Small intestine (tissue), 7 donors: ENCODE measurements at regions not wholly inside any gene's neighbourhood (a gene's known extent, or its start where the extent isn't known, plus 50 kb on each side); places are given as distances from the start of the nearest gene placed in this dataset.

Experiments used
- DNase-seq, 2 donors: peaks; one replicate each; pipeline versions ENCODE4 v3.0.0 to v3.0.0-alpha.2; 2013
- FAIRE-seq: peaks from 2 replicates; lab custom pipeline; 2012; peaks lifted over from hg19 to GRCh38; lab: Jason Lieb, UNC
- H3K27ac ChIP-seq, 3 donors: one replicate each; pipeline ENCODE4 v1.5.1; 2013; ENCODE audit warnings: low read length in 2 of 3, mild to moderate bottlenecking in 2 of 3, control low read depth in 1 of 3, inconsistent platforms in 1 of 3, low read depth in 1 of 3, moderate library complexity in 1 of 3
- H3K27me3 ChIP-seq, 3 donors: one replicate each; pipeline ENCODE4 v1.6.1; 2013; ENCODE audit warnings: low read length in 3 of 3, inconsistent platforms in 1 of 3; ENCODE audit not compliant: control insufficient read depth in 3 of 3, insufficient read depth in 3 of 3
- H3K36me3 ChIP-seq, 3 donors: one replicate each; pipeline ENCODE4 v1.6.1; 2013; ENCODE audit warnings: low read length in 3 of 3, inconsistent platforms in 1 of 3, low read depth in 1 of 3, mild to moderate bottlenecking in 1 of 3, moderate library complexity in 1 of 3; ENCODE audit not compliant: control insufficient read depth in 3 of 3, insufficient read depth in 2 of 3
- H3K4me1 ChIP-seq, 3 donors: one replicate each; pipeline ENCODE4 v1.6.1; 2013; ENCODE audit warnings: low read length in 2 of 3, inconsistent platforms in 1 of 3, low read depth in 1 of 3, mild to moderate bottlenecking in 1 of 3, moderate library complexity in 1 of 3; ENCODE audit not compliant: control insufficient read depth in 3 of 3, insufficient read depth in 2 of 3
- H3K4me3 ChIP-seq, 3 donors: one replicate each; pipeline ENCODE4 v1.5.1; 2013; ENCODE audit warnings: low read length in 3 of 3, control low read depth in 1 of 3, inconsistent platforms in 1 of 3, low read depth in 1 of 3, mild to moderate bottlenecking in 1 of 3, moderate library complexity in 1 of 3
- H3K9me3 ChIP-seq, 2 donors: one replicate each; pipeline ENCODE4 v1.6.1; 2013; ENCODE audit warnings: low read depth in 1 of 2, low read length in 1 of 2; ENCODE audit not compliant: control insufficient read depth in 2 of 2, insufficient read depth in 1 of 2
- WGBS, 3 donors: extraction: QIAGEN DNeasy Blood & Tissue Kit; methylation state at CpG; one replicate each; pipeline ENCODE4 v1.1.7; 2013; 5-methylcytosine and 5-hydroxymethylcytosine counted together
- donor health status: healthy with polysubstance abuse.
- donor health status: control.
- donor health status: control.
- donor health status: Bipolar disorder and iron deficiency.
- donor health status: healthy.

DNA sequence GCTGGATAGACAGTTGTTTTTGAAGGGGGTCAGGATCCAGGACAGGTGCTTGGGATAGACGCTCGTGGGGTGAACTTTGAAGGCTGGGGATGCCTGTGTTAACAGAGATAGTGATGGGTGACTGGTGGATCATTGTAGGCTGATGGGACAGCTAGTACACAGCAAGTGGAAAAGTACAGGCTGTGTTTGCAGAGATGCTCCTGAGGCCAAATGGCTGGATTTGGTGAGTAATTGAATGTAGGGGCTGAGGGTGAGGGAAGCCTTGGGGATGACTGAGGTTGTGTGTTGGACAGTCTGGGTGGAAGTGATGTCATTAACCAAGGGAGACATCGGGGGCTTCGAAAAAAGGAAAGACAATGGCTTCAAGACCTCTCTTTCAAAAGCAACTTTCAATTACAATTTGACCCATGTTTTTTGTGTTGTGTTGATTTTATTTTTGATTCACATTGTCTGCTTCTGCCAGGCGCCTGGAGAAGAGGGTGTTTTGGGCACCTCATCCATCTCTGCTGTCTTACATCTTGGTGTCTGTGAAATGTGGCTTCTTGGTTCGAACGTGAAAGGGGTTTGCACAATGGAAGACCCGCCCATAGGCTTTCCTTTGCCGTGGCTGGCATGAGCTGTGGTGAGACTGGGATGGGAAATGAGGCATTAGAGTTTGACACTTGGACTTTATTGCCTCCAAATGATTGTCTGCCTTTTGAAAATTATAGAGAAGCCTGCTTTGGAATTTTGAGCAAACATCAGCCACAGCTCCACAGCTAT is 147.5 kb downstream of the FOXD2 start:
- WGBS, 3 donors = 71 to 84% (median 77%) methylated on average over 9 of the region's 9 CpGs
- DNase-seq (no peak), FAIRE-seq (no peak)
- H3K9me3 ChIP-seq = no peaks in the 10 kb centered on the region
- no peak overlapping the region for H3K27ac ChIP-seq
- no peaks in the 10 kb centered on the region for H3K36me3 ChIP-seq
- H3K4me1 ChIP-seq = peaks cover 0 to 7% (median 0%) of the 10 kb centered on the region in 3 donors
- H3K27me3 ChIP-seq = peaks cover 0 to 3% (median 0%) of the 10 kb centered on the region in 3 donors
- no peak overlapping the region for H3K4me3 ChIP-seq

DNA sequence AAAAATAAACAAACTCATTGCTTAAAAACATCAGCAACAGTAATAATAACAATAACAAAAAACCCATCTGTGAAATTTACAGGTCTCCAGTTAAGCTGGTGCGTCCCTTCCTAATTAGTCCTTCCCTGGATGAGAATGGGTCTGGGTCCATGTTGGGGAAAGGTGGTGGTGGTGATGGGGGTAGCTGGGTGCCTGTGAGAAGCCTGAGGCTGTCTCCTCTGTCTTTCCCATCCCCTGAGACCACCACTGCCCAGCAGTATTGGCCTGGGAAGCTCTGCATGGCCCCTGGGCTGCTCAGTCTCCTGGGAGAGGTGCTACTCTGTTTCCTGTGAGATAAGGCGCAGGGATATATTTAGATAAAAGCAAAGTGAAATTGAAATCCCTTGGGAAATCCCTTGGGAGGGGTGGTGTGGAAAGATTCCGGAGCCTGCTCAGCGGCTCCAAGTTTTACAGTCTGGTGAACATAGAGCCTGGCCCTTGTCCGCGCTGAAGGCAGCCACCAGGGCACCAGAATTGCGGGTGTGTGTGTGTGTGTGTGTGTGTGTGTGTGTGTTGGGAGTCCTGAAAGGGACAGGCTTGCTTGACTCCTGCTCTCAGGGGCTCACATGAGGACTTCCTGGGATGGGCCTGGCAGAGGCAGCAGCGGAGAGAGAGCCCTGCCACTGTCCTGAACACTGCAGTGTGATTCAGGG is 150.2 kb downstream of the FOXD2 start:
- no peak for FAIRE-seq
- H3K36me3 ChIP-seq = no peaks in the 10 kb centered on the region
- H3K27me3 ChIP-seq = peaks cover 0 to 8% (median 4%) of the 10 kb centered on the region in 3 donors
- H3K4me3 ChIP-seq = no peak overlapping the region
- 24 to 61% (median 44%) methylated on average over 8 of the region's 8 CpGs for WGBS, 3 donors
- peaks cover 0 to 12% (median 0%) of the 10 kb centered on the region in 3 donors for H3K4me1 ChIP-seq
- peak; percentile 3 to 43 for DNase-seq
- no peaks in the 10 kb centered on the region for H3K9me3 ChIP-seq
- H3K27ac ChIP-seq = no peak overlapping the region

DNA sequence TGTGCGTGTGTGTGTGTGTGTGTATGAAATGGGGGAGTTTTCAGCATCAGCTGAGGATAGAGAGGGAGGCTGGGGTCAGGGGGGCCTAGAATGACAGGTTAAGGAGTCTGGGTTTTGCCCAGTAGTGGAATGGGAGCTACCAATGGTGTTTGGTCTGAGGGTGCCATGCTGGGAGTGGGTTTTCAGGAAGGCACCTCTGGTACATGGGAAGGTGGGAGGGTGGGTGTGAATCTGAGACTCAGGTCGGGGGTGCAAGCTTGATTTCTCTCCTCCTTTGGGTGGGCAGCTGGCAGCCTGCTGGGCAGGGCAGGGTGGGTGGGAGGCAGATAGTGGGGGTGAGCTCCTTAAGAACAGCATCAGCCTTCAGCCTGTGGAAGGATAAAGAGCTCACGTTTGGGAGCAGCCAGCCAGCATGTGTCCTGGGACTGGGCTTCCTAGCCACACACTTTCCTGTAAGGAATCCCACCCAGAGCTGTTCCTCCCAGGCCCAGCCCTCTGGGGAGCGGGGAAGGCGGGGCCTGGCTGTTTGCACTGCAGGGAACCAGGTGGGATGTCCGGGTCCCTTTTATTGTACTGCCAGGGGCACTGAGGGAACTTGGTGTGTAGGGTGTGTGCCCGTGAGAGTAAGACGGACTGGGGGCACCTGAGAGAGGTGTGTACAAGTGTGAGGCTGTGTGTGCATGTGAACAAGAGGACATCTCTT is 152.8 kb downstream of the FOXD2 start:
- no peak overlapping the region for H3K27ac ChIP-seq
- 78 to 85% (median 81%) methylated on average over 8 of the region's 8 CpGs for WGBS, 3 donors
- H3K27me3 ChIP-seq = peaks cover 0 to 23% (median 8%) of the 10 kb centered on the region in 3 donors
- no peaks in the 10 kb centered on the region for H3K9me3 ChIP-seq
- peaks cover 0 to 14% (median 0%) of the 10 kb centered on the region in 3 donors for H3K4me1 ChIP-seq
- FAIRE-seq (no peak), DNase-seq (peak in 1 of 2 donors; percentile 17)
- no peaks in the 10 kb centered on the region for H3K36me3 ChIP-seq
- no peak overlapping the region for H3K4me3 ChIP-seq

DNA sequence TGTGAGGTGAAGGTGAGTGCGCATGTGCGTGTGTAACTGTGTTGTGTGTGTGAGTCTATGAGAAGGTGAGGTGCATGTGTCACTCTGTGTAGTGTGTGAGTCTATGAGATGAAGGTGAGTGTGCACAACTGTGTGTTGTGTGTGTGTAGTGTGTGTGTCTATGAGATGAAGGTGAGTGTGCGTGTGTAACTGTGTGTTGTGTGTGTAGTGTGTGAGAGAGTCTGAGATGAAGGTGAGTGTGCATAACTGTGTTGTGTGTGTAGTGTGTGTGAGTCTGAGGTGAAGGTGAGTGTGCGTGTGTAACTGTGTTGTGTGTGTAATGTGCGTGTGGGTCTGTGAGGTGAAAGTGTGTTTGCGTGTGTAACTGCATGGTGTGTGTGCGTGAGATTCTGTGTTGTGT is 154.0 kb downstream of the FOXD2 start:
- 93 to 99% (median 95%) methylated on average over 7 of the region's 7 CpGs for WGBS, 3 donors
- H3K27ac ChIP-seq = no peak overlapping the region
- no peak for FAIRE-seq
- H3K4me3 ChIP-seq = no peak overlapping the region
- DNase-seq = no peak
- peaks cover 0 to 14% (median 0%) of the 10 kb centered on the region in 3 donors for H3K4me1 ChIP-seq
- peaks cover 0 to 23% (median 8%) of the 10 kb centered on the region in 3 donors for H3K27me3 ChIP-seq
- no peaks in the 10 kb centered on the region for H3K9me3 ChIP-seq
- H3K36me3 ChIP-seq = no peaks in the 10 kb centered on the region

DNA sequence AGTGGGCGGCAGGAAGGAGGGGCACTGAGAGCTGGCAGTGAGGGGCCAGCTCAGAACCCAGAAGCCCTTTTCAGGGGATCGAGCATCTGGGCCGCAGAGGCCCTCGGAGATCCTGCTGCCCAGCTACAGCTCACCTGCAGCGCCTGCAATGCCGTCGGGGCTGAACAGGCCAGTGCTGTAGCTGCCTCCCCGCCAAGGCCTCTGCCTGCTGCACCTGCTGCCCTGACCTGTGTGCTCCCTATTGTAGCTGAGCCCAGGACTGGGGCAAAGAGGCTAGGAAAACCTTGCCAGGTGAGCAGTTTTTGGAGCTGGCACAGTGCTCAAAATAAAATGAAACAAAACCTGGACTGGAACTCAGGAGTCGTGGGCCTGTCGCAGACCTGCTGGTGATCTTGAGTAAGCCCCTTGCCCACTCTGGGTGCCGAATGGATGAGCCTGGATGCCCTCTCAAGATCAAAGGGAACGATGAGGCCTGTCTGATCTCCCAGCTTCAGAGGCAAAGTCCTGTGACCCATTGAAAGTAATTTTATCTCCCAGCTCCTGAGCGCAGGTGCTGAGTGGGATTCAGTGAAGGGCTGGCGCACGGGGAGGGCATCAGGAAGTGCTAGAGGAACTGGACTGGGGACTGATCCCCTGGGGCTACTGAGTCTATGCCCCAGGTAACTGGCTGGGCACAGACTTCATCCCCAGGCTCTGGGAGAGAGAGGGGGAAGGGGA is 154.6 kb downstream of the FOXD2 start:
- no peak for FAIRE-seq
- Histone ChIP-seq H3K36me3 (no peaks in the 10 kb centered on the region), H3K4me1 (peaks cover 0 to 14% (median 0%) of the 10 kb centered on the region in 3 donors), H3K4me3 (peak overlapping the region in 1 of 3 donors; percentile 15), H3K27ac (no peak overlapping the region), H3K9me3 (no peaks in the 10 kb centered on the region), H3K27me3 (peaks cover 0 to 23% (median 8%) of the 10 kb centered on the region in 3 donors)
- DNase-seq = peak in 1 of 2 donors; percentile 5
- 33 to 71% (median 64%) methylated on average over 15 of the region's 15 CpGs for WGBS, 3 donors

DNA sequence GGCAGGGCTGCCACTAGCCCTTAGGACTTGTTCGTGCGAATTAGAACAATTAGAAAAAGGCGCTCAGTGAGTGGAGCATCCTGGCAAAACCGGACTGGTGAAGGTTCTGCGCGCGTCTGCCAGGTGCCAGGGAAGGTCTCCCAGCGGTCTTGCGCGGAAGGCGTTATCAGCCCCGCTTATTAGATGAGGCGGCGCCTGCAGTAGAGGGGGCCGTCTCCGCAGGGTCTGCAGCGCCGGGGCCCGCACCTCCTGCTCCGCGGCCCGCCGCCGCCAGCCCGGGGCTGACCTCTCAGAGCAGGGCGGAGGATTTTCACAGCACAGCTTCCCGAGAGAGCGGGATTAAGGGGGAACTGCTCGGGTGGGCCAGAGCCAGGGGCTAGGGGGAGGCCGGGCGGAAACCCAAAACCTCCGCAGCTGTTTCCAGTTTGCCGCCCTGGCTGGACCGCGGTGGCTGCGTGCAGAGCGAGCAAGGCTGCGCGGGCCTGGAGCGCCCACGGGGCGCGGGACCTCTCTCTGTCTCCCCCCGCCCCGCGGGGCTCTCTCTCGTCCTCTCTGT is 155.2 kb downstream of the FOXD2 start:
- H3K27ac ChIP-seq = no peak overlapping the region
- no peak for FAIRE-seq
- WGBS, 3 donors = 7 to 10% (median 8%) methylated on average over 43 to 47 of the region's 47 CpGs
- H3K4me1 ChIP-seq = peaks cover 0 to 11% (median 0%) of the 10 kb centered on the region in 3 donors
- peaks cover 0 to 23% (median 8%) of the 10 kb centered on the region in 3 donors for H3K27me3 ChIP-seq
- no peaks in the 10 kb centered on the region for H3K36me3 ChIP-seq
- H3K4me3 ChIP-seq = peak overlapping the region in 2 of 3 donors; percentile 9 to 15
- DNase-seq = peak; percentile 11 to 45
- no peaks in the 10 kb centered on the region for H3K9me3 ChIP-seq

DNA sequence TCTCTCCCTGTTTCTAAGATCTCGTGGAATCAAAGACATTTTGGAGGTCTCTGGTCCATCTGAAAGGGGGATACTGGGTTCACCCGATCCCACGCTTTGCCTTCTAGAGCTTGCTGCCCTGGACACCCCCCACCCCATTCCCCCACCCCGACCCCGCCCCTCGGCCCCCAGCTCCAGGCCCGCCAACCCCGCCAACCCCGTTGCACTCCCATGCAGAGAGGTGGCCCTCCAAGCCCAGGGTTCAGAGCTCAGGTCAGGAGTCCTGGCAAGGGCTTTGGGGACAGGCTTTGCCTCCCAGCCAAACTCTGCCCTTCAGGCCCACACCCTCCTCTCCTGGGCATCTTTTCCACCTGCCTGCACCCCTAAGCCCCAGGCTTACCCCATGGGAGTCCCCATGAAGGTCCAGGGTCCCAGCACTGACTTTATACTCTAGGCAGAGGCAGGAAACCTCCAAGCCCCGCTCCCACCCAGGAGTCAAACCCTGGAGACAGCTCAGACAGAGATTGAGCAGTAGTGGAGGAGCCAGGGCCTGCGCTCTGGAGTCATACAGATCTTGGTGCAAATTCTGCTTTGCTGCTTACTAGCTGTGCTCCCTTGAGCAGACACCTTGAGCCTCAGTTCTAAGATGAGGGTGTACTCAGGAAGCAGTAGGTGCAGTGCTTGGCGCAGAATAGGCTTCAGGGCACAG is 155.9 kb downstream of the FOXD2 start:
- Histone ChIP-seq H3K4me3 (no peak overlapping the region), H3K4me1 (peaks cover 0 to 7% (median 0%) of the 10 kb centered on the region in 3 donors), H3K9me3 (peaks cover 0 to under 1% of the 10 kb centered on the region in 2 donors), H3K27me3 (peaks cover 0 to 23% (median 8%) of the 10 kb centered on the region in 3 donors), H3K27ac (no peak overlapping the region), H3K36me3 (no peaks in the 10 kb centered on the region)
- no peak for DNase-seq
- 40 to 55% (median 53%) methylated on average over 9 to 12 of the region's 12 CpGs for WGBS, 3 donors
- no peak for FAIRE-seq
